ENCODE measurements at regions not wholly inside any gene's neighbourhood (a gene's known extent, or its start where the extent isn't known, plus 50 kb on each side); places are given as distances from the start of the nearest gene placed in this dataset.

DNA sequence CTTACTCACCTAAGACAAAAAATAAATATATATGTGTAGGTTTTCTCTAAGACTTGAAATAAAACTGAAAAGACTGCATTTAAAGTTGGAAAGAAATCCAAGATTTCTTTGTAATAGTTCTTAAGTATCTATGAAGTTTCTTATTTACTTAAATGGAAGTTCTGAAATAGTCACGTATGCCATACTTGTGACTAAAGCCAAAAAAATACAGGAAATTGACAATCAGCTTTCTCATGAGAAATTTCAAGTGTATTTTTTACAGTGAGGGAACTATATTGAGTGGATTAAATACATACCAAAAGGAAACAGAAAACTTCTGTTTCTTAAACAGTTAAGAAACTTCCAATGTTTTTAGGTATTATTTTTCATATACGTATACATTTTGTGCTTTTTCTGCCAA, 188.1 kb downstream of the DPY19L2 start:
- FAIRE-seq = no peak

DNA sequence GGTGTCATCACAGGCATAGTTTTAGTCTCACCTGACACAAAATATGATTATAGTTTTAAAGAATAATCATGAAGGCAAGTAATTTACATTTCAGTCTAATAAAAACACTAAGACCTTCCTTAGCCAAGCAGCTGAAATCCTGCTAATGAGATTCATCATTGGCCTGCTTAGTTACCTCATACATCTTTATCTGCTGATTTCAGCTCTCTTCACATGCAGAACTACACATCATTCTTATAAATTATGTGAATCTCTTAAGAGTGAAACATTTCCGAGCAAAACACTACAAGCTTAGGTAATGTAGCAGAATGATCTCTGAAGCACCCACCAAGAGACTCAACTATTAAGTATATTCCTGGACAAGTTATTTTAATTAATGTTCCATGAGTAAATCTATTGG, 198.1 kb downstream of the DPY19L2 start:
- H3K4me3 ChIP-seq (ENCODE audit: low read depth, low read length) = no peak overlapping the region

More for the DNA sequence above, 188.1 kb downstream of the DPY19L2 start:
- H3K4me3 ChIP-seq (ENCODE audit: low read depth, low read length) = no peak overlapping the region
- DNase-seq (ENCODE audit: low read depth) = peak; percentile 17
- no peaks in the 10 kb centered on the region for H3K36me3 ChIP-seq (ENCODE audit: control insufficient read depth, insufficient read depth, low read length)
- no peaks in the 10 kb centered on the region for H3K27me3 ChIP-seq (ENCODE audit: control insufficient read depth, insufficient read depth, low read length)
- TF ChIP-seq, protein P1, sequence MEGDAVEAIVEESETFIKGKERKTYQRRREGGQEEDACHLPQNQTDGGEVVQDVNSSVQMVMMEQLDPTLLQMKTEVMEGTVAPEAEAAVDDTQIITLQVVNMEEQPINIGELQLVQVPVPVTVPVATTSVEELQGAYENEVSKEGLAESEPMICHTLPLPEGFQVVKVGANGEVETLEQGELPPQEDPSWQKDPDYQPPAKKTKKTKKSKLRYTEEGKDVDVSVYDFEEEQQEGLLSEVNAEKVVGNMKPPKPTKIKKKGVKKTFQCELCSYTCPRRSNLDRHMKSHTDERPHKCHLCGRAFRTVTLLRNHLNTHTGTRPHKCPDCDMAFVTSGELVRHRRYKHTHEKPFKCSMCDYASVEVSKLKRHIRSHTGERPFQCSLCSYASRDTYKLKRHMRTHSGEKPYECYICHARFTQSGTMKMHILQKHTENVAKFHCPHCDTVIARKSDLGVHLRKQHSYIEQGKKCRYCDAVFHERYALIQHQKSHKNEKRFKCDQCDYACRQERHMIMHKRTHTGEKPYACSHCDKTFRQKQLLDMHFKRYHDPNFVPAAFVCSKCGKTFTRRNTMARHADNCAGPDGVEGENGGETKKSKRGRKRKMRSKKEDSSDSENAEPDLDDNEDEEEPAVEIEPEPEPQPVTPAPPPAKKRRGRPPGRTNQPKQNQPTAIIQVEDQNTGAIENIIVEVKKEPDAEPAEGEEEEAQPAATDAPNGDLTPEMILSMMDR (IDR thresholded peaks at IDR 0.05; ENCODE audit: insufficient read depth, low read length, severe bottlenecking) = no peak

DNA sequence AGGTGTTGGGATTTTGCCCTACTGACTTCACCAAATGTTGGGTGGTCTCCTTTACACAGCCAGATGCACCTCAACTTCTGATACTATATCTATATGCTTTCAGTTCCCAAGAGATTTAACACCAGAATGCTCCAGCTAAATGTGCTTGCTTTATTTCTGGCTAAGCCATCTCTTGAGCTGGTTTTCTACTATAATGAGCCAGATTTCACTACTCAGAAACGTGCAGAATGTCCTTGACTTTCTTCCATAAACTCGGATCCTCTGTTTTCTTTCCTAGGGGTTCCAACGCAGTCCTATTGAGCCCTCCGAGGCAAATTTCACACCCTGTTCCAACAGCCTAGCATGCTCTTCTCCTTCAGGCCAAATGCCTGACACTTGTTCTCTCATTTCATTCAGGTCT, 200.3 kb downstream of the DPY19L2 start:
- TF ChIP-seq, protein P1 (IDR thresholded peaks at IDR 0.05; ENCODE audit: insufficient read depth, low read length, severe bottlenecking) = no peak
- no peaks in the 10 kb centered on the region for H3K27me3 ChIP-seq (ENCODE audit: control insufficient read depth, insufficient read depth, low read length)
- H3K36me3 ChIP-seq (ENCODE audit: control insufficient read depth, insufficient read depth, low read length) = no peaks in the 10 kb centered on the region
- H3K4me3 ChIP-seq (ENCODE audit: low read depth, low read length) = no peak overlapping the region
- no peak for FAIRE-seq
- DNase-seq (ENCODE audit: low read depth) = no peak

More for the DNA sequence above, 198.1 kb downstream of the DPY19L2 start:
- DNase-seq (ENCODE audit: low read depth) (no peak), FAIRE-seq (no peak)
- Histone ChIP-seq H3K27me3 (ENCODE audit: control insufficient read depth, insufficient read depth, low read length) (no peaks in the 10 kb centered on the region), H3K36me3 (ENCODE audit: control insufficient read depth, insufficient read depth, low read length) (no peaks in the 10 kb centered on the region)
- TF ChIP-seq, protein P1 (IDR thresholded peaks at IDR 0.05; ENCODE audit: insufficient read depth, low read length, severe bottlenecking) = no peak

DNA sequence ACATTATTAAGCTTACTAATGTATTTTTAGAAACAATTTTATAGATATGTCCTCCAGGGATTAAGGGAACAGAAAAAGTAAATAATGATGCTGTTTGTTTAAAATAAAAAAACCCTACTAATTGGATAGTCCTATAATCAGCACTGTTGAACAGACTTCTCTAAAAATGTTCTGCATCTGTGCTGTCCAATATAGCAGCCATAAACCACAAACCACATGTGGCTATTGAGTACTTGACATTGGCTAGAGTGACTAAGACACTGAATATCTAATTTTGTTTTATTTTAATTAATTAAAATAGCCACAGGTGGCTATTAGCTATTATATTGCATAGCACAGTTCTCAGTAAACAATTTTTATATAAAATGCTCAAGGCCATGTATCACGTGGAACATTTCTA, 210.4 kb downstream of the DPY19L2 start:
- FAIRE-seq = no peak

DNA sequence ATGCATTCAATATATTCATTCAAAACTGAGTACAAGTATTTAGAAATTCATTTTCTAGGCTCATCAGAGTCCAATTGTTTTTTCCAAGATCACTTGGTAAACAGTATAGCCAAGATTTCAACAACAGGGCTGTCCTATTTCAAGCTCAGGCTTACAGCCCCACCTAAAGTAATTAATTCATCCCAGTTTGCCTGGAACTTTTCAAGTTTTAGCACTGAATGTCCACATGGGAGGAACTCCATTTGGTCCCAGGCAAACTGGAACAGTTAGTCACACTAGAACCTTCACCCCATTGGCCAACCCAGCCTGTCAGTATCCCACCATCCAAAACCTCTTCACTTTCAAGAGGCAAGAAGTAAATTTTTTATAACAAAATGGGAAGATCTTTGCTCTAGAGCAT, 210.9 kb downstream of the DPY19L2 start:
- TF ChIP-seq, protein P1 (IDR thresholded peaks at IDR 0.05; ENCODE audit: insufficient read depth, low read length, severe bottlenecking) = no peak
- DNase-seq (ENCODE audit: low read depth) (no peak), FAIRE-seq (no peak)
- Histone ChIP-seq H3K27me3 (ENCODE audit: control insufficient read depth, insufficient read depth, low read length) (no peaks in the 10 kb centered on the region), H3K4me3 (ENCODE audit: low read depth, low read length) (no peak overlapping the region), H3K36me3 (ENCODE audit: control insufficient read depth, insufficient read depth, low read length) (no peaks in the 10 kb centered on the region)

More for the DNA sequence above, 210.4 kb downstream of the DPY19L2 start:
- Histone ChIP-seq H3K27me3 (ENCODE audit: control insufficient read depth, insufficient read depth, low read length) (no peaks in the 10 kb centered on the region), H3K36me3 (ENCODE audit: control insufficient read depth, insufficient read depth, low read length) (no peaks in the 10 kb centered on the region), H3K4me3 (ENCODE audit: low read depth, low read length) (no peak overlapping the region)
- TF ChIP-seq, protein P1 (IDR thresholded peaks at IDR 0.05; ENCODE audit: insufficient read depth, low read length, severe bottlenecking) = no peak
- no peak for DNase-seq (ENCODE audit: low read depth)

DNA sequence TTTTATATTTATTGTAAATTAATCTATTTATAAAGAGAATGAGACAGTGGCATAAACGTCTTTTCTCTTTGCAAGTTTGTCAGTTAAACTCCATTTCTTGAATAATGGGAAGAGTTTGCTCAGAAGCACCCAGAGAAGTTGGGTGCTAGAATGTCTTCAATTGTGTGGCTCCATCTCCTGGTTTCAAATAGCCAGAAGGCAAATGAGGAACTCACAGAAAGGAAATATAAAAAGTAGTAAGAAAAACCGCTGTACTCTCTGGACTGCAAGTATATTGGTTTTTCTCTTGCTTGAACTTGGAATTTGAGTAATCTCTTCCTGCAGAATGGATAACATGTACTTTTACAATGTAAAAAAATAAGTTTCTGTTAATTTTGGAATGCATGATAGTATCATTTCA, 217.5 kb downstream of the DPY19L2 start:
- FAIRE-seq (no peak), DNase-seq (ENCODE audit: low read depth) (no peak)
- Histone ChIP-seq H3K36me3 (ENCODE audit: control insufficient read depth, insufficient read depth, low read length) (no peaks in the 10 kb centered on the region), H3K27me3 (ENCODE audit: control insufficient read depth, insufficient read depth, low read length) (no peaks in the 10 kb centered on the region), H3K4me3 (ENCODE audit: low read depth, low read length) (no peak overlapping the region)
- TF ChIP-seq, protein P1 (IDR thresholded peaks at IDR 0.05; ENCODE audit: insufficient read depth, low read length, severe bottlenecking) = no peak
